Prostate gland (tissue), 2 donors: ENCODE measurements at regions not wholly inside any gene's neighbourhood (a gene's known extent, or its start where the extent isn't known, plus 50 kb on each side); places are given as distances from the start of the nearest gene placed in this dataset.

Experiments used
- DNase-seq: peaks from one replicate; pipeline ENCODE4 v3.0.0-alpha.2; 2019; ENCODE audit warnings: low spot score
- H3K27ac ChIP-seq, 2 donors: fragments of 200-600 bp; sonication (generic); 2 replicates each; pipeline ENCODE4 v1.5.1; 2017 to 2019
- H3K27me3 ChIP-seq: fragments of 200-600 bp; sonication (generic); replicated peaks from 2 replicates; pipeline ENCODE4 v1.5.1; 2019; ENCODE audit not compliant: insufficient read depth
- H3K36me3 ChIP-seq, 2 donors: fragments of 200-600 bp; sonication (generic); 1 replicate in 1 of 2; 2 replicates in 1 of 2; pipeline versions ENCODE4 v1.5.1 to v1.8.1; 2017 to 2019
- H3K4me1 ChIP-seq: fragments of 200-600 bp; sonication (generic); replicated peaks from 2 replicates; pipeline ENCODE4 v1.5.1; 2019
- H3K4me3 ChIP-seq, 2 donors: fragments of 200-600 bp; sonication (generic); 2 replicates each; pipeline ENCODE4 v1.5.1; 2017 to 2019
- H3K9me3 ChIP-seq: fragments of 200-600 bp; sonication (generic); 2 replicates; pipeline ENCODE4 v1.5.1; 2017
- CTCF ChIP-seq, 4 experiments: fragments of 200-600 bp in 2 of 4; fragments of 450-650 bp in 2 of 4; sonication (generic) in 2 of 4; IDR thresholded peaks; 1 replicate in 3 of 4; 2 replicates in 1 of 4; pipeline ENCODE4 v1.5.1; 2016 to 2019; ENCODE audit warnings: antibody characterized with exemption in 4 of 4, mild to moderate bottlenecking in 2 of 4, moderate library complexity in 2 of 4
- POLR2A ChIP-seq: fragments of 450-650 bp; IDR thresholded peaks from one replicate; pipeline ENCODE4 v1.6.1; 2016; ENCODE audit warnings: antibody characterized with exemption, mild to moderate bottlenecking
- POLR2AphosphoS5 ChIP-seq: sonication (generic); formaldehyde crosslinking; IDR thresholded peaks from one replicate; pipeline ENCODE4 v1.6.1; 2017; ENCODE audit warnings: antibody characterized with exemption
- whole genome bisulfite sequencing: methylation state at CpG from one replicate; pipeline ENCODE4 v1.1.5; 2018; 5-methylcytosine and 5-hydroxymethylcytosine counted together
- intact Hi-C: fragments of 100-400 bp; cut with DNase I; formaldehyde crosslinking; loops from one replicate; pipeline ENCODE4 v1.14.2; 2022

GRCh38 chr1:29469457-29469856 is 233.1 kb downstream of the PTPRU start:
- TF ChIP-seq POLR2A (no peak), POLR2AphosphoS5 (no peak), CTCF (IDR thresholded peaks at IDR 0.05) (no peak)
- Histone ChIP-seq H3K27ac (no peak overlapping the region), H3K27me3 (no peaks in the 10 kb centered on the region), H3K36me3 (no peaks in the 10 kb centered on the region), H3K4me3 (no peak overlapping the region), H3K4me1 (no peaks in the 10 kb centered on the region), H3K9me3 (no peaks in the 10 kb centered on the region)
- 69% methylated on average over 4 of the region's 4 CpGs for WGBS
- intact Hi-C loops = no loop called here
- no peak for DNase-seq

- Histone ChIP-seq H3K9me3 (no peaks in the 10 kb centered on the region), H3K4me3 (no peak overlapping the region), H3K27me3 (no peaks in the 10 kb centered on the region), H3K4me1 (no peaks in the 10 kb centered on the region), H3K36me3 (no peaks in the 10 kb centered on the region), H3K27ac (no peak overlapping the region)
- intact Hi-C loops = no loop called here
- TF ChIP-seq POLR2AphosphoS5 = no peak
- no peak for TF ChIP-seq POLR2A
- TF ChIP-seq CTCF (IDR thresholded peaks at IDR 0.05) = no peak
- WGBS = 60% methylated on average over 10 of the region's 10 CpGs
- DNase-seq = no peak
Measured at GRCh38 chr1:29467989-29468900, 231.9 kb downstream of the PTPRU start.

GRCh38 chr1:29466258-29466657 is 229.9 kb downstream of the PTPRU start:
- TF ChIP-seq POLR2AphosphoS5 (no peak), CTCF (IDR thresholded peaks at IDR 0.05) (no peak), POLR2A (no peak)
- no peaks in the 10 kb centered on the region for H3K4me1 ChIP-seq
- H3K36me3 ChIP-seq = no peaks in the 10 kb centered on the region
- H3K27me3 ChIP-seq = no peaks in the 10 kb centered on the region
- H3K9me3 ChIP-seq = no peaks in the 10 kb centered on the region
- 89% methylated on average over 3 of the region's 3 CpGs for WGBS
- no peak for DNase-seq
- no peak overlapping the region for H3K27ac ChIP-seq
- H3K4me3 ChIP-seq = no peak overlapping the region
- intact Hi-C loops = no loop called here

- TF ChIP-seq POLR2A = no peak
- H3K36me3 ChIP-seq = no peaks in the 10 kb centered on the region
- no peaks in the 10 kb centered on the region for H3K4me1 ChIP-seq
- no peaks in the 10 kb centered on the region for H3K27me3 ChIP-seq
- H3K9me3 ChIP-seq = no peaks in the 10 kb centered on the region
- no peak overlapping the region for H3K27ac ChIP-seq
- no peak for DNase-seq
- no peak overlapping the region for H3K4me3 ChIP-seq
- intact Hi-C loops = no loop called here
- WGBS = 88% methylated on average over 4 of the region's 4 CpGs
Measured at GRCh38 chr1:29465755-29466154, 229.4 kb downstream of the PTPRU start.

- H3K27ac ChIP-seq = no peak overlapping the region
- no peaks in the 10 kb centered on the region for H3K9me3 ChIP-seq
- no peak overlapping the region for H3K4me3 ChIP-seq
- TF ChIP-seq POLR2A = no peak
- no peak for TF ChIP-seq CTCF (IDR thresholded peaks at IDR 0.05)
- no peak for TF ChIP-seq POLR2AphosphoS5
- no peaks in the 10 kb centered on the region for H3K36me3 ChIP-seq
- intact Hi-C loops = no loop called here
- H3K4me1 ChIP-seq = no peaks in the 10 kb centered on the region
- 75% methylated on average over 7 of the region's 7 CpGs for WGBS
- no peaks in the 10 kb centered on the region for H3K27me3 ChIP-seq
- no peak for DNase-seq
Measured at GRCh38 chr1:29462096-29462495, 225.8 kb downstream of the PTPRU start.
